ENCODE measurements at regions not wholly inside any gene's neighbourhood (a gene's known extent, or its start where the extent isn't known, plus 50 kb on each side); places are given as distances from the start of the nearest gene placed in this dataset.

DNA sequence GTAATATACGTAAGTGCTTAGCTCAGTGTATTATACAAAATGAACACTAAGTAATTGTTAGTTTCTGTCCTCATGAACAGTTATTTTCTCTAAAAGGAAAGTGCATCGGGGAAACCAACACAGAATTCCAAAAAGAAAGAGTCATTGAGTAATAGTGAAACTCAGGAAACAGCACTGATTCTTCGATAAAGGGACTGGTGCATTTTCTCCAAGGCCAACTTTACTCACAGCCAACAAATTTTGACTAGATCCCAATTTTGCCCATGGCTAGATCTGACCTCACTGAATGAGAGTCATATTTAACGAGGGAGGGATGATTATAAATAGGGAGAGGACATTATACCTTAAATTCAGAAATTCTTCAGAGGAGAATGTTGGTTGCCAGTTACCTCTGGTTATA is 390.9 kb upstream of the NRSN1 start:
- TF ChIP-seq, protein P1, sequence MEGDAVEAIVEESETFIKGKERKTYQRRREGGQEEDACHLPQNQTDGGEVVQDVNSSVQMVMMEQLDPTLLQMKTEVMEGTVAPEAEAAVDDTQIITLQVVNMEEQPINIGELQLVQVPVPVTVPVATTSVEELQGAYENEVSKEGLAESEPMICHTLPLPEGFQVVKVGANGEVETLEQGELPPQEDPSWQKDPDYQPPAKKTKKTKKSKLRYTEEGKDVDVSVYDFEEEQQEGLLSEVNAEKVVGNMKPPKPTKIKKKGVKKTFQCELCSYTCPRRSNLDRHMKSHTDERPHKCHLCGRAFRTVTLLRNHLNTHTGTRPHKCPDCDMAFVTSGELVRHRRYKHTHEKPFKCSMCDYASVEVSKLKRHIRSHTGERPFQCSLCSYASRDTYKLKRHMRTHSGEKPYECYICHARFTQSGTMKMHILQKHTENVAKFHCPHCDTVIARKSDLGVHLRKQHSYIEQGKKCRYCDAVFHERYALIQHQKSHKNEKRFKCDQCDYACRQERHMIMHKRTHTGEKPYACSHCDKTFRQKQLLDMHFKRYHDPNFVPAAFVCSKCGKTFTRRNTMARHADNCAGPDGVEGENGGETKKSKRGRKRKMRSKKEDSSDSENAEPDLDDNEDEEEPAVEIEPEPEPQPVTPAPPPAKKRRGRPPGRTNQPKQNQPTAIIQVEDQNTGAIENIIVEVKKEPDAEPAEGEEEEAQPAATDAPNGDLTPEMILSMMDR (conservative IDR thresholded peaks at IDR 0.05 in 1 of 2, IDR thresholded peaks at IDR 0.05 in 1 of 2; ENCODE audit: low read depth in 1 of 2, low read length in 2 of 2): no peak
- TF ChIP-seq EZH2 (IDR thresholded peaks at IDR 0.05; ENCODE audit: low read length, missing control alignments): no peak
